Uterus (tissue), 2 donors: ENCODE measurements at regions not wholly inside any gene's neighbourhood (a gene's known extent, or its start where the extent isn't known, plus 50 kb on each side); places are given as distances from the start of the nearest gene placed in this dataset.

Experiments
- CTCF ChIP-seq, 4 experiments: fragments of 200-600 bp in 2 of 4; fragments of 450-650 bp in 2 of 4; sonication (generic) in 2 of 4; IDR thresholded peaks; one replicate each; pipeline ENCODE4 v1.5.1; 2016 to 2019; ENCODE audit warnings: antibody characterized with exemption in 4 of 4, mild to moderate bottlenecking in 2 of 4, moderate library complexity in 1 of 4
- POLR2A ChIP-seq, 2 donors: fragments of 450-650 bp; IDR thresholded peaks; one replicate each; pipeline ENCODE4 v1.6.1; 2016; ENCODE audit warnings: antibody characterized with exemption in 2 of 2, mild to moderate bottlenecking in 1 of 2, moderate library complexity in 1 of 2

GRCh38 chr2:56068746-56069145 lies 115.0 kb upstream of the CCDC85A start:
- TF ChIP-seq POLR2A (IDR thresholded peaks at IDR 0.05) = no peak
- TF ChIP-seq CTCF (IDR thresholded peaks at IDR 0.05) = no peak
